Smooth muscle cell (in vitro differentiated cells): ENCODE measurements at regions not wholly inside any gene's neighbourhood (a gene's known extent, or its start where the extent isn't known, plus 50 kb on each side); places are given as distances from the start of the nearest gene placed in this dataset.

ENCODE experiments used
- DNase-seq: peaks from one replicate; lab custom pipeline; 2025; ENCODE audit not compliant: unreplicated experiment; lab: John Stamatoyannopoulos, UW
- H2AFZ ChIP-seq: fragments of 200-600 bp; sonication (generic); 2 replicates; pipeline ENCODE4 v1.6.0; 2016; ENCODE audit warnings: antibody characterized with exemption, low read depth, mild to moderate bottlenecking
- H3F3A ChIP-seq: fragments of 200-600 bp; sonication (generic); 2 replicates; pipeline ENCODE4 v1.6.0; 2017; ENCODE audit warnings: antibody characterized with exemption, low read depth
- H3K27ac ChIP-seq: fragments of 200-600 bp; sonication (generic); 2 replicates; pipeline ENCODE4 v1.5.1; 2016; ENCODE audit warnings: low read depth, mild to moderate bottlenecking
- H3K27me3 ChIP-seq: fragments of 200-600 bp; sonication (generic); 2 replicates; pipeline ENCODE4 v1.6.1; 2016; ENCODE audit warnings: low read depth, mild to moderate bottlenecking
- H3K36me3 ChIP-seq: fragments of 200-600 bp; sonication (generic); 2 replicates; pipeline ENCODE4 v1.5.1; 2016; ENCODE audit warnings: low read depth
- H3K4me1 ChIP-seq: fragments of 200-600 bp; sonication (generic); 2 replicates; pipeline ENCODE4 v1.5.1; 2016; ENCODE audit warnings: low read depth
- H3K4me2 ChIP-seq: fragments of 200-600 bp; sonication (generic); 2 replicates; pipeline ENCODE4 v1.6.0; 2016; ENCODE audit warnings: mild to moderate bottlenecking
- H3K4me3 ChIP-seq: fragments of 200-600 bp; sonication (generic); 2 replicates; pipeline ENCODE4 v1.5.1; 2016; ENCODE audit warnings: mild to moderate bottlenecking
- H3K79me2 ChIP-seq: fragments of 200-600 bp; sonication (generic); 2 replicates; pipeline ENCODE4 v1.6.0; 2016; ENCODE audit warnings: low read depth, mild to moderate bottlenecking
- H3K9ac ChIP-seq: fragments of 200-600 bp; sonication (generic); 2 replicates; pipeline ENCODE4 v1.6.0; 2016; ENCODE audit warnings: low read depth
- H3K9me3 ChIP-seq: fragments of 200-600 bp; sonication (generic); replicated peaks from 2 replicates; pipeline ENCODE4 v1.5.1; 2016; ENCODE audit warnings: low read depth
- H4K20me1 ChIP-seq: fragments of 200-600 bp; sonication (generic); 2 replicates; pipeline ENCODE4 v1.6.0; 2016; ENCODE audit warnings: low read depth
- CTCF ChIP-seq: fragments of 200-600 bp; sonication (generic); IDR thresholded peaks from 2 replicates; pipeline ENCODE4 v1.5.1; 2017; ENCODE audit warnings: borderline replicate concordance, mild to moderate bottlenecking, antibody characterized with exemption; ENCODE audit not compliant: insufficient read depth, poor library complexity, severe bottlenecking
- WGBS: methylation state at CpG from one replicate; pipeline ENCODE4 v1.1.7; 2016; ENCODE audit warnings: low lambda C conversion rate; 5-methylcytosine and 5-hydroxymethylcytosine counted together

DNA sequence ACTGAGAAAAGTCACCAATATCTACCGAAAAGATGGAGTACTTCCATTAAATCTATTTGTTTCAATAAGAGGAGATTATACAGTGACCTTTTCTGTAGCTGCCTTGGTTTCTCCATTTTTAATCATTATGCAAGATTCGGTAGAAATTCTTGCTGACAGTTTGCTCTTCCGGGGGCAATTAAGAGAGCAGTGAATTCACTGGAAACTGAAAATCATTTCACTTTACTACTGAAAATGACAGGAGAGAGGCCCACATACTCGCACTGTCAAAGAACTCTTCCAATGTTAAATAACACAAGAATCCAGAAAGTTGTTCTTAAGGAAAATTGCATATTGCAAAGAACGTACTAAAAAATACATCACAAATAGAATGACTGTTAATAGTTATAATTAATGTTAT is 699.3 kb downstream of the CBLN2 start:
- H2AFZ ChIP-seq, result no peak overlapping the region
- no peaks in the 10 kb centered on the region for H3F3A ChIP-seq
- H3K27me3 ChIP-seq, result no peaks in the 10 kb centered on the region
- H3K27ac ChIP-seq, result no peak overlapping the region
- H3K4me1 ChIP-seq, result no peaks in the 10 kb centered on the region
- no peak for DNase-seq
- H3K79me2 ChIP-seq, result no peaks in the 10 kb centered on the region
- H3K9ac ChIP-seq, result no peak overlapping the region
- no peaks in the 10 kb centered on the region for H3K36me3 ChIP-seq
- TF ChIP-seq CTCF, result no peak
- H3K4me3 ChIP-seq, result no peak overlapping the region
- no peak overlapping the region for H3K4me2 ChIP-seq
- no peaks in the 10 kb centered on the region for H4K20me1 ChIP-seq
- WGBS, result 69% methylated on average over 5 of the region's 5 CpGs
- H3K9me3 ChIP-seq, result no peaks in the 10 kb centered on the region

DNA sequence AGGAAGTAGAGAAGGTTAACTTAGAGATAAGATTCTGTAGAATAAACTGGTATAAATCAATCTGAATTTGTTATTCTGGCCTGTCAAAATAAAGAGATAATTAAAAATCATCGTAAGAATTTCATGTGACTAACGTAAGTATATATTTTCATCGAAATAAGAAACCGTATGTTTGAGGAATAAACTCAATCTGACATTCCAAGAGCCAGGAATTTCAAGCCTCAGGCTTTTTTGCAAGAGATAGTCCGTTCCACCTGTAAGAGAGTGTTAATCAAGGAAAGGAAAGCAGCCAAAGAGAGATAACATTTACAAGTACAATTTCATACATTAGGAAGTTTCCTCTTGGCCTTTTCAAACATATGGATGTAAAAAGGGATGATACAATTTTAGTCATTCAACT is 701.5 kb downstream of the CBLN2 start:
- no peaks in the 10 kb centered on the region for H3F3A ChIP-seq
- no peak overlapping the region for H3K9ac ChIP-seq
- no peak overlapping the region for H2AFZ ChIP-seq
- no peak overlapping the region for H3K4me2 ChIP-seq
- H3K79me2 ChIP-seq, result no peaks in the 10 kb centered on the region
- WGBS, result 86% methylated on average over 5 of the region's 5 CpGs
- no peak overlapping the region for H3K4me3 ChIP-seq
- no peaks in the 10 kb centered on the region for H3K4me1 ChIP-seq
- DNase-seq, result no peak
- H3K36me3 ChIP-seq, result no peaks in the 10 kb centered on the region
- H4K20me1 ChIP-seq, result no peaks in the 10 kb centered on the region
- no peaks in the 10 kb centered on the region for H3K27me3 ChIP-seq
- TF ChIP-seq CTCF, result no peak
- no peaks in the 10 kb centered on the region for H3K9me3 ChIP-seq
- H3K27ac ChIP-seq, result no peak overlapping the region

- Histone ChIP-seq H3K9me3 (no peaks in the 10 kb centered on the region), H3K36me3 (no peaks in the 10 kb centered on the region), H3F3A (no peaks in the 10 kb centered on the region), H3K79me2 (no peaks in the 10 kb centered on the region), H3K27me3 (no peaks in the 10 kb centered on the region), H3K27ac (no peak overlapping the region), H2AFZ (no peak overlapping the region), H3K9ac (no peak overlapping the region), H4K20me1 (no peaks in the 10 kb centered on the region), H3K4me3 (no peak overlapping the region), H3K4me2 (no peak overlapping the region), H3K4me1 (no peaks in the 10 kb centered on the region)
- no peak for DNase-seq
- 89% methylated on average over 1 of the region's 1 CpG for WGBS
- no peak for TF ChIP-seq CTCF
Observed at GRCh38 chr18:71837547-71837946, 706.6 kb downstream of the CBLN2 start.

GRCh38 chr18:71832946-71833617 is 711.1 kb downstream of the CBLN2 start:
- H3K27me3 ChIP-seq, result no peaks in the 10 kb centered on the region
- H3K4me2 ChIP-seq, result no peak overlapping the region
- H3K4me1 ChIP-seq, result no peaks in the 10 kb centered on the region
- H3K4me3 ChIP-seq, result no peak overlapping the region
- WGBS, result 89% methylated on average over 13 of the region's 13 CpGs
- no peaks in the 10 kb centered on the region for H4K20me1 ChIP-seq
- no peak for DNase-seq
- H3K27ac ChIP-seq, result no peak overlapping the region
- no peaks in the 10 kb centered on the region for H3K79me2 ChIP-seq
- H3K36me3 ChIP-seq, result no peaks in the 10 kb centered on the region
- H3K9me3 ChIP-seq, result no peaks in the 10 kb centered on the region
- no peak overlapping the region for H3K9ac ChIP-seq
- H2AFZ ChIP-seq, result no peak overlapping the region
- no peak for TF ChIP-seq CTCF
- no peaks in the 10 kb centered on the region for H3F3A ChIP-seq
